CD14-positive monocyte (primary cell): ENCODE measurements at regions not wholly inside any gene's neighbourhood (a gene's known extent, or its start where the extent isn't known, plus 50 kb on each side); places are given as distances from the start of the nearest gene placed in this dataset.

ENCODE experiments used
- DNase-seq, 3 donors: peaks; one replicate each; pipeline ENCODE4 v3.0.0-alpha.2; 2011 to 2022
- H2AFZ ChIP-seq: 2 replicates; pipeline ENCODE4 v1.6.0; 2012; ENCODE audit warnings: mild to moderate bottlenecking, low read depth, low read length, inconsistent platforms; ENCODE audit not compliant: insufficient read depth, poor library complexity, severe bottlenecking
- H3K27ac ChIP-seq, 2 donors: 1 replicate in 1 of 2; 2 replicates in 1 of 2; pipeline ENCODE4 v1.5.1; 2012 to 2013; ENCODE audit warnings: low read length in 2 of 2, control low read depth in 1 of 2, inconsistent platforms in 1 of 2, low read depth in 1 of 2, mild to moderate bottlenecking in 1 of 2
- H3K27me3 ChIP-seq, 2 donors: one replicate each; pipeline versions ENCODE4 v1.6.0 to v1.6.1; 2011 to 2013; ENCODE audit warnings: low read length in 2 of 2; ENCODE audit not compliant: control insufficient read depth in 2 of 2, insufficient read depth in 2 of 2
- H3K36me3 ChIP-seq, 2 donors: replicated peaks in 1 of 2; 1 replicate in 1 of 2; 2 replicates in 1 of 2; pipeline versions ENCODE4 v1.5.1 to v1.6.1; 2012 to 2013; ENCODE audit warnings: low read length in 2 of 2, control low read depth in 1 of 2, inconsistent platforms in 1 of 2, mild to moderate bottlenecking in 1 of 2; ENCODE audit not compliant: insufficient read depth in 2 of 2, control insufficient read depth in 1 of 2
- H3K4me1 ChIP-seq, 2 donors: 1 replicate in 1 of 2; 2 replicates in 1 of 2; pipeline versions ENCODE4 v1.5.1 to v1.6.1; 2012 to 2013; ENCODE audit warnings: low read length in 2 of 2, control low read depth in 1 of 2, inconsistent platforms in 1 of 2, mild to moderate bottlenecking in 1 of 2, moderate library complexity in 1 of 2; ENCODE audit not compliant: insufficient read depth in 2 of 2, control insufficient read depth in 1 of 2
- H3K4me2 ChIP-seq: replicated peaks from 2 replicates; pipeline ENCODE3; 2012; ENCODE audit warnings: low read length, moderate library complexity, mild to moderate bottlenecking; ENCODE audit not compliant: poor library complexity, severe bottlenecking; ENCODE audit errors: extremely low read depth
- H3K4me3 ChIP-seq, 3 experiments: fragments of 200-600 bp in 1 of 3; sonication (generic) in 1 of 3; replicated peaks in 1 of 3; 1 replicate in 2 of 3; 2 replicates in 1 of 3; pipeline ENCODE4 v1.5.1; 2011 to 2013; ENCODE audit warnings: low read length in 3 of 3, mild to moderate bottlenecking in 3 of 3, control low read depth in 2 of 3, low read depth in 2 of 3, inconsistent platforms in 1 of 3, moderate library complexity in 1 of 3
- H3K79me2 ChIP-seq: 2 replicates; pipeline ENCODE4 v1.6.0; 2012; ENCODE audit warnings: mild to moderate bottlenecking, control low read depth, inconsistent platforms, low read length, moderate library complexity; ENCODE audit not compliant: insufficient read depth
- H3K9ac ChIP-seq: 2 replicates; pipeline ENCODE4 v1.6.0; 2017; ENCODE audit warnings: low read length, mild to moderate bottlenecking; ENCODE audit not compliant: insufficient read depth, poor library complexity, severe bottlenecking
- H3K9me3 ChIP-seq, 2 donors: replicated peaks in 1 of 2; 1 replicate in 1 of 2; 2 replicates in 1 of 2; pipeline versions ENCODE4 v1.5.1 to v1.6.1; 2012 to 2013; ENCODE audit warnings: low read length in 2 of 2, control low read depth in 1 of 2; ENCODE audit not compliant: control insufficient read depth in 1 of 2, insufficient read depth in 1 of 2
- H4K20me1 ChIP-seq: 2 replicates; pipeline ENCODE4 v1.6.0; 2012; ENCODE audit warnings: mild to moderate bottlenecking, low read length, control low read depth, moderate library complexity; ENCODE audit not compliant: insufficient read depth
- H3K27ac Mint-ChIP-seq, 7 donors: one replicate each; pipeline ENCODE4 v1.8.0; 2020; ENCODE audit warnings: mild to moderate bottlenecking in 7 of 7, mixed read lengths in 7 of 7, moderate library complexity in 6 of 7, inconsistent platforms in 2 of 7
- H3K27me3 Mint-ChIP-seq, 3 donors: one replicate each; pipeline ENCODE4 v1.8.0; 2021 to 2022; ENCODE audit warnings: low read depth in 3 of 3, mild to moderate bottlenecking in 3 of 3, mixed read lengths in 3 of 3, moderate library complexity in 3 of 3, inconsistent platforms in 1 of 3
- H3K36me3 Mint-ChIP-seq, 2 donors: one replicate each; pipeline ENCODE4 v1.8.0; 2020; ENCODE audit warnings: mixed read lengths in 2 of 2, inconsistent platforms in 1 of 2, mild to moderate bottlenecking in 1 of 2
- H3K4me1 Mint-ChIP-seq: one replicate; pipeline ENCODE4 v1.8.0; 2020; ENCODE audit warnings: mild to moderate bottlenecking, mixed read lengths
- H3K4me3 Mint-ChIP-seq, 2 donors: one replicate each; pipeline ENCODE4 v1.8.0; 2020; ENCODE audit warnings: mild to moderate bottlenecking in 2 of 2, mixed read lengths in 2 of 2, moderate library complexity in 1 of 2
- H3K9me3 Mint-ChIP-seq, 7 donors: one replicate each; pipeline ENCODE4 v1.8.0; 2020 to 2022; ENCODE audit warnings: mixed read lengths in 7 of 7, mild to moderate bottlenecking in 6 of 7, moderate library complexity in 6 of 7, inconsistent platforms in 2 of 7
- CTCF ChIP-seq: fragments of 200-600 bp; IDR thresholded peaks from one replicate; pipeline ENCODE4 v1.8.0; 2022; ENCODE audit warnings: antibody characterized with exemption, mild to moderate bottlenecking
- WGBS: methylation state at CpG from one replicate; pipeline ENCODE4 v1.1.5; 2013; ENCODE audit warnings: missing lambda C conversion rate; ENCODE audit not compliant: insufficient coverage; 5-methylcytosine and 5-hydroxymethylcytosine counted together
- intact Hi-C, 2 donors: fragments of 100-400 bp; cut with micrococcal nuclease; formaldehyde crosslinking; loops; one replicate each; pipeline versions ENCODE4 v1.15.0 to v1.15.1; 2023

GRCh38 chr3:22981861-22982260 lies 221.3 kb upstream of the UBE2E2 start:
- Histone ChIP-seq H3K27me3 (no peaks in the 10 kb centered on the region), H3K4me2 (no peak overlapping the region), H3K27ac (no peak overlapping the region), H4K20me1 (no peaks in the 10 kb centered on the region), H3K4me1 (no peaks in the 10 kb centered on the region), H3K9ac (no peak overlapping the region), H3K9me3 (peaks cover 3 to 9% of the 10 kb centered on the region in 2 donors), H3K36me3 (no peaks in the 10 kb centered on the region), H3K79me2 (no peaks in the 10 kb centered on the region), H2AFZ (no peak overlapping the region), H3K4me3 (no peak overlapping the region)
- intact Hi-C loops: no loop called here
- no CpG with 5 or more reads among the region's 2 CpGs for WGBS
- Mint-ChIP-seq H3K27me3 (peaks cover 0 to 3% (median 3%) of the 10 kb centered on the region in 3 donors), H3K9me3 (peaks cover 0 to 9% (median 3%) of the 10 kb centered on the region in 7 donors), H3K27ac (no peak overlapping the region), H3K36me3 (no peaks in the 10 kb centered on the region), H3K4me3 (no peak overlapping the region), H3K4me1 (peaks cover 8% of the 10 kb centered on the region)
- DNase-seq: no peak
- TF ChIP-seq CTCF: no peak

GRCh38 chr3:22982981-22983587 lies 220.0 kb upstream of the UBE2E2 start:
- no peaks in the 10 kb centered on the region for H3K36me3 ChIP-seq
- intact Hi-C loops: no loop called here
- H3K27me3 ChIP-seq: no peaks in the 10 kb centered on the region
- no peak overlapping the region for H2AFZ ChIP-seq
- no peak for TF ChIP-seq CTCF
- Mint-ChIP-seq H3K36me3 (no peaks in the 10 kb centered on the region), H3K27ac (no peak overlapping the region), H3K4me1 (peaks cover 6% of the 10 kb centered on the region), H3K27me3 (peaks cover 0 to 3% (median 1%) of the 10 kb centered on the region in 3 donors), H3K4me3 (no peak overlapping the region), H3K9me3 (peaks cover 0 to 9% (median 3%) of the 10 kb centered on the region in 7 donors)
- no peak overlapping the region for H3K27ac ChIP-seq
- H3K9ac ChIP-seq: no peak overlapping the region
- H4K20me1 ChIP-seq: no peaks in the 10 kb centered on the region
- H3K9me3 ChIP-seq: peaks cover 3 to 9% of the 10 kb centered on the region in 2 donors
- DNase-seq: no peak
- H3K4me3 ChIP-seq: no peak overlapping the region
- H3K4me1 ChIP-seq: no peaks in the 10 kb centered on the region
- 92% methylated on average over 5 of the region's 7 CpGs for WGBS
- H3K4me2 ChIP-seq: no peak overlapping the region
- no peaks in the 10 kb centered on the region for H3K79me2 ChIP-seq
